ENCODE measurements at regions not wholly inside any gene's neighbourhood (a gene's known extent, or its start where the extent isn't known, plus 50 kb on each side); places are given as distances from the start of the nearest gene placed in this dataset.

DNA sequence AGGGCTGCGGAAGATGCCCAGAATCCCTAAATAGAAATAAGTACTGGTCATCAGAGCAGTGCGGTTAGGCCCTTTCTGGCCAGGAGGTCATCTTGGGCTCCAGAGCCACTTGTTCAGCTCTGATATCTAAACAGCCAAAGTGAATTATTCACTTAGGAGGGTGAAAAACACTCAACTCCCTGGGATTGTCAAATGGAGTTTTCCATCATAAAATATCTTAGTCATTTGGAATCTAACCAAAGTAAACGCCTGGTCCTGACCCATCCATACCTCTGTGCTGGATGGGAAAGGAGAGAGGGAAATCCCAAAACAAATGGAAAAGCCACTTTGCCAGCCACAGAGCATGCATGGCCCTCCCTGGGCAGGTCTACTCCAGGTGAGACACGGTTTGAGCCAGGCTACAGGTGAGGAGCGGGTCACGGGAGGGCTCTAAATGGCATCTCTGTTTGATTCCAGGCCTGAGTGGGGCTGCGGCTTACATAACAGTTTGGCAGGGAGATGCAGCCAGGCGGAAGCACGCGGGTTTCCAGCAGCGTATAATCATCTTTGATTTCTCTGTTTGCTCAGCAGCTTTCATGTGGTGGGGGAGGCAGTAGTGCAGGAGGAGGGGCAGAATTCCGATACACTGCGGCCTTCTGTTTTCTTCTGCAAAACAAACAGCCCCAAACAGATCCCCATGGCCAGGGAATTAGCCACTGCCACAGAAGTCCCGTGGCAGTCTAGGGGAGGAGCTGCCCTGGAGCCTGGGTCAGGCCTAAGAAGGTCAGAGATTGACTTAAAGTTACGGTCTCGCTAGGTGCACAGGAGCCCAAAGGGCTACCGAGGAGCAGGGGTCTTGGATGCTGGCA, 59.1 kb upstream of the ZNF648 start (continued):
- TF ChIP-seq, protein P1, sequence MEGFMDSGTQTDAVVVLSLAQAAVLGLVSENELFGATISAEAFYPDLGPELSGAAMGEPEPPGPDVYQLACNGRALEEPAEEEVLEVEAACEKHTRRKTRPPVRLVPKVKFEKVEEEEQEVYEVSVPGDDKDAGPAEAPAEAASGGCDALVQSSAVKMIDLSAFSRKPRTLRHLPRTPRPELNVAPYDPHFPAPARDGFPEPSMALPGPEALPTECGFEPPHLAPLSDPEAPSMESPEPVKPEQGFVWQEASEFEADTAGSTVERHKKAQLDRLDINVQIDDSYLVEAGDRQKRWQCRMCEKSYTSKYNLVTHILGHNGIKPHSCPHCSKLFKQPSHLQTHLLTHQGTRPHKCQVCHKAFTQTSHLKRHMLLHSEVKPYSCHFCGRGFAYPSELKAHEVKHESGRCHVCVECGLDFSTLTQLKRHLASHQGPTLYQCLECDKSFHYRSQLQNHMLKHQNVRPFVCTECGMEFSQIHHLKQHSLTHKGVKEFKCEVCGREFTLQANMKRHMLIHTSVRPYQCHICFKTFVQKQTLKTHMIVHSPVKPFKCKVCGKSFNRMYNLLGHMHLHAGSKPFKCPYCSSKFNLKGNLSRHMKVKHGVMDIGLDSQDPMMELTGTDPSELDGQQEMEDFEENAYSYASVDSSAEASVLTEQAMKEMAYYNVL (CRISPR knock-in tag; IDR thresholded peaks at IDR 0.05; ENCODE audit: borderline replicate concordance): peak; percentile 73; the same call in 1 of the 2 replicates
- TF ChIP-seq, protein P2, sequence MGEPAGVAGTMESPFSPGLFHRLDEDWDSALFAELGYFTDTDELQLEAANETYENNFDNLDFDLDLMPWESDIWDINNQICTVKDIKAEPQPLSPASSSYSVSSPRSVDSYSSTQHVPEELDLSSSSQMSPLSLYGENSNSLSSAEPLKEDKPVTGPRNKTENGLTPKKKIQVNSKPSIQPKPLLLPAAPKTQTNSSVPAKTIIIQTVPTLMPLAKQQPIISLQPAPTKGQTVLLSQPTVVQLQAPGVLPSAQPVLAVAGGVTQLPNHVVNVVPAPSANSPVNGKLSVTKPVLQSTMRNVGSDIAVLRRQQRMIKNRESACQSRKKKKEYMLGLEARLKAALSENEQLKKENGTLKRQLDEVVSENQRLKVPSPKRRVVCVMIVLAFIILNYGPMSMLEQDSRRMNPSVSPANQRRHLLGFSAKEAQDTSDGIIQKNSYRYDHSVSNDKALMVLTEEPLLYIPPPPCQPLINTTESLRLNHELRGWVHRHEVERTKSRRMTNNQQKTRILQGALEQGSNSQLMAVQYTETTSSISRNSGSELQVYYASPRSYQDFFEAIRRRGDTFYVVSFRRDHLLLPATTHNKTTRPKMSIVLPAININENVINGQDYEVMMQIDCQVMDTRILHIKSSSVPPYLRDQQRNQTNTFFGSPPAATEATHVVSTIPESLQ (CRISPR knock-in tag; conservative IDR thresholded peaks at IDR 0.05): no peak
- TF ChIP-seq SMYD3 (CRISPR knock-in tag; IDR thresholded peaks at IDR 0.05) (no peak), CREB1 (IDR thresholded peaks at IDR 0.05) (no peak), CREB1 (CRISPR knock-in tag; IDR thresholded peaks at IDR 0.05) (peak; percentile 30; the same call in 1 of the 2 replicates), KMT2B (CRISPR knock-in tag; IDR thresholded peaks at IDR 0.05) (no peak), NFKBIZ (CRISPR knock-in tag; IDR thresholded peaks at IDR 0.05) (peak; percentile 66), ZBTB3 (CRISPR knock-in tag; IDR thresholded peaks at IDR 0.05; ENCODE audit: borderline replicate concordance, low read depth) (no peak), ZNF891 (CRISPR knock-in tag; IDR thresholded peaks at IDR 0.05) (0 out of 2 replicates have a peak, but pooled peaks have one; percentile 58), ETV6 (CRISPR knock-in tag; conservative IDR thresholded peaks at IDR 0.05) (0 out of 2 replicates have a peak, but pooled peaks have one; percentile 45), NAIF1 (CRISPR knock-in tag; IDR thresholded peaks at IDR 0.05; ENCODE audit: borderline replicate concordance) (no peak), RARA (CRISPR knock-in tag; IDR thresholded peaks at IDR 0.05) (peak; percentile 83), ZNF792 (CRISPR knock-in tag; IDR thresholded peaks at IDR 0.05) (peak; percentile 45; the same call in 1 of the 2 replicates)
- TF ChIP-seq, protein P3, sequence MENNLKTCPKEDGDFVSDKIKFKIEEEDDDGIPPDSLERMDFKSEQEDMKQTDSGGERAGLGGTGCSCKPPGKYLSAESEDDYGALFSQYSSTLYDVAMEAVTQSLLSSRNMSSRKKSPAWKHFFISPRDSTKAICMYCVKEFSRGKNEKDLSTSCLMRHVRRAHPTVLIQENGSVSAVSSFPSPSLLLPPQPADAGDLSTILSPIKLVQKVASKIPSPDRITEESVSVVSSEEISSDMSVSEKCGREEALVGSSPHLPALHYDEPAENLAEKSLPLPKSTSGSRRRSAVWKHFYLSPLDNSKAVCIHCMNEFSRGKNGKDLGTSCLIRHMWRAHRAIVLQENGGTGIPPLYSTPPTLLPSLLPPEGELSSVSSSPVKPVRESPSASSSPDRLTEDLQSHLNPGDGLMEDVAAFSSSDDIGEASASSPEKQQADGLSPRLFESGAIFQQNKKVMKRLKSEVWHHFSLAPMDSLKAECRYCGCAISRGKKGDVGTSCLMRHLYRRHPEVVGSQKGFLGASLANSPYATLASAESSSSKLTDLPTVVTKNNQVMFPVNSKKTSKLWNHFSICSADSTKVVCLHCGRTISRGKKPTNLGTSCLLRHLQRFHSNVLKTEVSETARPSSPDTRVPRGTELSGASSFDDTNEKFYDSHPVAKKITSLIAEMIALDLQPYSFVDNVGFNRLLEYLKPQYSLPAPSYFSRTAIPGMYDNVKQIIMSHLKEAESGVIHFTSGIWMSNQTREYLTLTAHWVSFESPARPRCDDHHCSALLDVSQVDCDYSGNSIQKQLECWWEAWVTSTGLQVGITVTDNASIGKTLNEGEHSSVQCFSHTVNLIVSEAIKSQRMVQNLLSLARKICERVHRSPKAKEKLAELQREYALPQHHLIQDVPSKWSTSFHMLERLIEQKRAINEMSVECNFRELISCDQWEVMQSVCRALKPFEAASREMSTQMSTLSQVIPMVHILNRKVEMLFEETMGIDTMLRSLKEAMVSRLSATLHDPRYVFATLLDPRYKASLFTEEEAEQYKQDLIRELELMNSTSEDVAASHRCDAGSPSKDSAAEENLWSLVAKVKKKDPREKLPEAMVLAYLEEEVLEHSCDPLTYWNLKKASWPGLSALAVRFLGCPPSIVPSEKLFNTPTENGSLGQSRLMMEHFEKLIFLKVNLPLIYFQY (CRISPR knock-in tag; IDR thresholded peaks at IDR 0.05; ENCODE audit: borderline replicate concordance): no peak
- TF ChIP-seq, protein P4, sequence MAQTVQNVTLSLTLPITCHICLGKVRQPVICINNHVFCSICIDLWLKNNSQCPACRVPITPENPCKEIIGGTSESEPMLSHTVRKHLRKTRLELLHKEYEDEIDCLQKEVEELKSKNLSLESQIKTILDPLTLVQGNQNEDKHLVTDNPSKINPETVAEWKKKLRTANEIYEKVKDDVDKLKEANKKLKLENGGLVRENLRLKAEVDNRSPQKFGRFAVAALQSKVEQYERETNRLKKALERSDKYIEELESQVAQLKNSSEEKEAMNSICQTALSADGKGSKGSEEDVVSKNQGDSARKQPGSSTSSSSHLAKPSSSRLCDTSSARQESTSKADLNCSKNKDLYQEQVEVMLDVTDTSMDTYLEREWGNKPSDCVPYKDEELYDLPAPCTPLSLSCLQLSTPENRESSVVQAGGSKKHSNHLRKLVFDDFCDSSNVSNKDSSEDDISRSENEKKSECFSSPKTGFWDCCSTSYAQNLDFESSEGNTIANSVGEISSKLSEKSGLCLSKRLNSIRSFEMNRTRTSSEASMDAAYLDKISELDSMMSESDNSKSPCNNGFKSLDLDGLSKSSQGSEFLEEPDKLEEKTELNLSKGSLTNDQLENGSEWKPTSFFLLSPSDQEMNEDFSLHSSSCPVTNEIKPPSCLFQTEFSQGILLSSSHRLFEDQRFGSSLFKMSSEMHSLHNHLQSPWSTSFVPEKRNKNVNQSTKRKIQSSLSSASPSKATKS (CRISPR knock-in tag; IDR thresholded peaks at IDR 0.05): 0 out of 2 replicates have a peak, but pooled peaks have one; percentile 46
- TF ChIP-seq, protein P5, sequence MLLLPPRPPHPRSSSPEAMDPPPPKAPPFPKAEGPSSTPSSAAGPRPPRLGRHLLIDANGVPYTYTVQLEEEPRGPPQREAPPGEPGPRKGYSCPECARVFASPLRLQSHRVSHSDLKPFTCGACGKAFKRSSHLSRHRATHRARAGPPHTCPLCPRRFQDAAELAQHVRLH (CRISPR knock-in tag; IDR thresholded peaks at IDR 0.05; ENCODE audit: borderline replicate concordance, low read depth): peak; percentile 51; the same call in 1 of the 2 replicates
- TF ChIP-seq, protein P6, sequence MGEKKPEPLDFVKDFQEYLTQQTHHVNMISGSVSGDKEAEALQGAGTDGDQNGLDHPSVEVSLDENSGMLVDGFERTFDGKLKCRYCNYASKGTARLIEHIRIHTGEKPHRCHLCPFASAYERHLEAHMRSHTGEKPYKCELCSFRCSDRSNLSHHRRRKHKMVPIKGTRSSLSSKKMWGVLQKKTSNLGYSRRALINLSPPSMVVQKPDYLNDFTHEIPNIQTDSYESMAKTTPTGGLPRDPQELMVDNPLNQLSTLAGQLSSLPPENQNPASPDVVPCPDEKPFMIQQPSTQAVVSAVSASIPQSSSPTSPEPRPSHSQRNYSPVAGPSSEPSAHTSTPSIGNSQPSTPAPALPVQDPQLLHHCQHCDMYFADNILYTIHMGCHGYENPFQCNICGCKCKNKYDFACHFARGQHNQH (CRISPR knock-in tag; IDR thresholded peaks at IDR 0.05): peak; percentile 68; the same call in 1 of the 2 replicates
